ENCODE measurements at regions not wholly inside any gene's neighbourhood (a gene's known extent, or its start where the extent isn't known, plus 50 kb on each side); places are given as distances from the start of the nearest gene placed in this dataset.

DNA sequence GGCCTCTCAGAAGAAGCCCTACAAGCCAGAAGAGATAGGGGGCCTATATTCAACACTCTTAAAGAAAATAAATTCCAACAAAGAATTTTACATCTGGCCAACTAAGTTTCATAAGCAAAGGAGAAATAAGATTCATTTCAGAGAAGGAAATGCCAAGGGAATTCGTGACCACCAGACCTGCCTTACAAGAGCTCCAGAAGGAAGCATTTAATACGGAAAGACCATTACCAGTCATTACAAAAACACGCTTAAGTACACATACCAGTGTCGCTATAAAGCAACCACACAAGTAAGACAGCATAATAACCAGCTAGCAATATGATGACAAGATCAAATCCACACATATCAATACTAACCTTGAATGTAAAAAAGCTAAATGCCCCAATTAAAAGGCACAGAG lies 704.9 kb upstream of the CHRM3 start:
- CTCF ChIA-PET: interaction anchor here (0.6 kb wide), 1 partner anchor 11 kb away, joined by 3 read pairs; no protein-coding TSS in a partner anchor
- TF ChIP-seq, protein P1, sequence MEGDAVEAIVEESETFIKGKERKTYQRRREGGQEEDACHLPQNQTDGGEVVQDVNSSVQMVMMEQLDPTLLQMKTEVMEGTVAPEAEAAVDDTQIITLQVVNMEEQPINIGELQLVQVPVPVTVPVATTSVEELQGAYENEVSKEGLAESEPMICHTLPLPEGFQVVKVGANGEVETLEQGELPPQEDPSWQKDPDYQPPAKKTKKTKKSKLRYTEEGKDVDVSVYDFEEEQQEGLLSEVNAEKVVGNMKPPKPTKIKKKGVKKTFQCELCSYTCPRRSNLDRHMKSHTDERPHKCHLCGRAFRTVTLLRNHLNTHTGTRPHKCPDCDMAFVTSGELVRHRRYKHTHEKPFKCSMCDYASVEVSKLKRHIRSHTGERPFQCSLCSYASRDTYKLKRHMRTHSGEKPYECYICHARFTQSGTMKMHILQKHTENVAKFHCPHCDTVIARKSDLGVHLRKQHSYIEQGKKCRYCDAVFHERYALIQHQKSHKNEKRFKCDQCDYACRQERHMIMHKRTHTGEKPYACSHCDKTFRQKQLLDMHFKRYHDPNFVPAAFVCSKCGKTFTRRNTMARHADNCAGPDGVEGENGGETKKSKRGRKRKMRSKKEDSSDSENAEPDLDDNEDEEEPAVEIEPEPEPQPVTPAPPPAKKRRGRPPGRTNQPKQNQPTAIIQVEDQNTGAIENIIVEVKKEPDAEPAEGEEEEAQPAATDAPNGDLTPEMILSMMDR (conservative IDR thresholded peaks at IDR 0.05; ENCODE audit: low read depth): no peak
- POLR2A ChIA-PET (ENCODE audit: low non-redundant PET): no interaction called here
- no peak for DNase-seq (ENCODE audit: low spot score)
- H3K27ac ChIP-seq: no peak overlapping the region

DNA sequence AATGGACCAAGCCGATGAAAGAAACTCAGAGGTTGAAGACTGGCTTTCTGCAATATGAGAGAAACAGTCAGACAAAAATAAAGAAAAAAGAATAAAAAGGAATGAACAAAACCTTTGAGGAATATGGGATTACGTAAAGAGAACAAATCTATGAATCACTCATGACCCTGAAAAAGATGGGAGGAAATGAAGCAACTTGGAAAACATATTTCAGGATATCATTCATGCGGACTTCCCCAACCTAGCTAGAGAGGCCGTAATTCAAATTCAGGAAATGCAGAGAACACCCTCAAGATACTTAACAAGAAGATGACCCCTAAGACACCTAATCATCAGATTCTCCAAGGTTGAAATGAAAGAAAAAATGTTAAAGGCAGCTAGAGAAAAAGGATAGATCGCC lies 705.3 kb upstream of the CHRM3 start:
- POLR2A ChIA-PET (ENCODE audit: low non-redundant PET): no interaction called here
- CTCF ChIA-PET: interaction anchor here (0.6 to 0.7 kb wide), 2 partner anchors 11 to 881 kb away, joined by 3 to 4 read pairs; no protein-coding TSS in a partner anchor
- no peak overlapping the region for H3K27ac ChIP-seq
- TF ChIP-seq, protein P1 (conservative IDR thresholded peaks at IDR 0.05; ENCODE audit: low read depth): no peak
- peak; percentile 34 for DNase-seq (ENCODE audit: low spot score)

- ChIA-PET POLR2A (ENCODE audit: low non-redundant PET) (no interaction called here), CTCF (no interaction called here)
- H3K27ac ChIP-seq: no peak overlapping the region
- DNase-seq (ENCODE audit: low spot score): no peak
- TF ChIP-seq, protein P1 (conservative IDR thresholded peaks at IDR 0.05; ENCODE audit: low read depth): no peak
Observed at GRCh38 chr1:238677567-238677966, 708.8 kb upstream of the CHRM3 start.

DNA sequence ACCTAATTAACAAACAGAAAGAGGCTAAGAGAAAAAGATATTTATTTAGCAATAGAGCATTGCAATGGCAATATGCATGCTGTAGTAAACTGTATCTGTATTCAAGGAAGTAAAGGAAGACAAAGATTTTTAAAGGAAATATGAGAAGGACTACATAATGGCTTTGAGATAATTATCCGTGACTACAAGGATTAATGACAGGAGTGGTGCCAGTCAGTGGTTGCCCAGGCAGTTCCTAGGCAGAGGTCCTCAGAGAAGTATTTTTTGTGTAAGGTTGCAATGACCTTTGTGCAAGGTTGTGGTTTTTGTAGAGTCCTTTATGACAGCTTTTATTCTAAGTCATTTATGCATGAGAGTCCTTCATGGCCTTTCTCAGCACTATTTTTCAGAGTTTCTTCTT lies 711.1 kb upstream of the CHRM3 start:
- ChIA-PET POLR2A (ENCODE audit: low non-redundant PET) (no interaction called here), CTCF (no interaction called here)
- no peak for DNase-seq (ENCODE audit: low spot score)
- TF ChIP-seq, protein P1 (conservative IDR thresholded peaks at IDR 0.05; ENCODE audit: low read depth): no peak
- no peak overlapping the region for H3K27ac ChIP-seq

DNA sequence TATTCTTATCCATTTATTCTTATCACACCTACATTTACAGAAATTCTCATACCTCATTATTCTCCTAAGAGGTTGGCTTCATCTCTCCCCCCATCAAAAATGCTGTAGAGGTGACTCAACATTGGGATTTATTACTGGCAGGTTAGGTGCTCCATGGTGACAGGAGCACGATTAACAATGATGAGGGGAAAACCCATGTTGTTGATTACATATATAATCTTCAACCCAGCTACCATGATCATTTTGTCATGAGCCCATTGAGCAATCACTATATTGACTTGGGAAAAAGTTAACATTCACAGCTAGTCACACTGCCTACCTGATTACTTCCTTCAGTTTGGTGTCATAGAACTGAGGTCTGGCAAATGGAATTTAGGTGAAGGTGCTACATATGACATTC lies 712.1 kb upstream of the CHRM3 start:
- ChIA-PET POLR2A (ENCODE audit: low non-redundant PET) (no interaction called here), CTCF (no interaction called here)
- TF ChIP-seq, protein P1 (conservative IDR thresholded peaks at IDR 0.05; ENCODE audit: low read depth): no peak
- H3K27ac ChIP-seq: no peak overlapping the region
- no peak for DNase-seq (ENCODE audit: low spot score)

- H3K27ac ChIP-seq: no peak overlapping the region
- no peak for DNase-seq (ENCODE audit: low spot score)
- ChIA-PET POLR2A (ENCODE audit: low non-redundant PET) (no interaction called here), CTCF (no interaction called here)
- TF ChIP-seq, protein P1 (conservative IDR thresholded peaks at IDR 0.05; ENCODE audit: low read depth): no peak
Observed at GRCh38 chr1:238673561-238673960, 712.8 kb upstream of the CHRM3 start.

DNA sequence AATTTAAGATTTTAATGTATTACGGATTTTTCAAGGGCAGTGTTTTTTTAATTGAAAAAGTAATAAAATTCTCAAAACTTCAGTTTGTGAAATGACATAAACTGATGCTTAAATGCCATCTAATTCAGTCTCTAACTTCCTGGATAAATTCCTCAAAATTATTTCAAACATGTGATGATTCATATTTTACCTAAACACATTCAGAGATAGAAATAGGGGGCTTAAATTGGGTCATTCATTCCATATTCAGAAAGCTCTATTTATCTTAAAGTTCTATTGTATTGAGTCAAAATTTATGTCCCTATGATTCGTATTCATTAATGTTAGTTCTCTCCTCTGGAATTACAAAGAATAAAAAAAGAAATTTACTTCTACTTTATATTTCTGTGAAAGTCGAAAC lies 713.6 kb upstream of the CHRM3 start:
- TF ChIP-seq, protein P1 (conservative IDR thresholded peaks at IDR 0.05; ENCODE audit: low read depth): no peak
- CTCF ChIA-PET: interaction anchor here (0.7 kb wide), 1 partner anchor 124 kb away, joined by 5 read pairs; no protein-coding TSS in a partner anchor
- no peak for DNase-seq (ENCODE audit: low spot score)
- H3K27ac ChIP-seq: no peak overlapping the region
- POLR2A ChIA-PET (ENCODE audit: low non-redundant PET): no interaction called here

Data from RWPE1 (cell line).